ENCODE measurements at regions not wholly inside any gene's neighbourhood (a gene's known extent, or its start where the extent isn't known, plus 50 kb on each side); places are given as distances from the start of the nearest gene placed in this dataset.

DNA sequence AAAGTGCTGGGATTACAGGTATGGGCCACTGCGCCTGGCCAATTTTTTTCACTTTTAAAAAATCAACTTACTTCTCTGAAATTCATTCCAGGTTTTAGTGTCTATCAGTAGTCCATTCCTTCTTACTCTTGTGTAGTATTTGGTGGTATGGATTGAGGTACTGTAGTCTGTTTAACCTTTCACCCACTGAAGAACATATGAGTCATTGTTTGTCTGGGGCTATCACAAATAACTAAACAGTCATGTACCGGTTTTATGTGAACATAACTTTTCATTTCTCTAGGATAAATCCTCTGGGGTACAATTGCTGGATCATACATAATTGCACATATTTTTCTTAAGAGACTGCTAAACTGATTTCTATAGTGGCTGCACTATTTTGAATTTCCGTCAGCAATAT lies 1188.0 kb upstream of the CDH9 start:
- Mint-ChIP-seq H3K36me3 (ENCODE audit: low read depth) (no peaks in the 10 kb centered on the region), H3K4me1 (ENCODE audit: low read depth) (no peaks in the 10 kb centered on the region), H3K9me3 (peaks cover 13% of the 10 kb centered on the region), H3K4me3 (no peak overlapping the region), H3K27me3 (no peaks in the 10 kb centered on the region), H3K27ac (no peak overlapping the region)
- no peak for DNase-seq
- Histone ChIP-seq H3K27me3 (ENCODE audit: control insufficient read depth in 1 of 2, insufficient read depth in 2 of 2, low read length in 2 of 2) (no peaks in the 10 kb centered on the region), H3K9me3 (ENCODE audit: control insufficient read depth in 1 of 2, insufficient read depth in 1 of 2, low read length in 2 of 2) (peaks cover 0 to 4% of the 10 kb centered on the region in 2 experiments), H3K4me3 (ENCODE audit: low read length) (no peak overlapping the region), H3K36me3 (ENCODE audit: insufficient read depth, low read length) (no peaks in the 10 kb centered on the region), H3K4me1 (ENCODE audit: insufficient read depth, low read length) (no peaks in the 10 kb centered on the region), H3K27ac (ENCODE audit: low read depth in 1 of 2, low read length in 2 of 2) (no peak overlapping the region)
- CTCF ChIA-PET, result no interaction called here
- POLR2A ChIA-PET, result no interaction called here
- TF ChIP-seq, protein P1, sequence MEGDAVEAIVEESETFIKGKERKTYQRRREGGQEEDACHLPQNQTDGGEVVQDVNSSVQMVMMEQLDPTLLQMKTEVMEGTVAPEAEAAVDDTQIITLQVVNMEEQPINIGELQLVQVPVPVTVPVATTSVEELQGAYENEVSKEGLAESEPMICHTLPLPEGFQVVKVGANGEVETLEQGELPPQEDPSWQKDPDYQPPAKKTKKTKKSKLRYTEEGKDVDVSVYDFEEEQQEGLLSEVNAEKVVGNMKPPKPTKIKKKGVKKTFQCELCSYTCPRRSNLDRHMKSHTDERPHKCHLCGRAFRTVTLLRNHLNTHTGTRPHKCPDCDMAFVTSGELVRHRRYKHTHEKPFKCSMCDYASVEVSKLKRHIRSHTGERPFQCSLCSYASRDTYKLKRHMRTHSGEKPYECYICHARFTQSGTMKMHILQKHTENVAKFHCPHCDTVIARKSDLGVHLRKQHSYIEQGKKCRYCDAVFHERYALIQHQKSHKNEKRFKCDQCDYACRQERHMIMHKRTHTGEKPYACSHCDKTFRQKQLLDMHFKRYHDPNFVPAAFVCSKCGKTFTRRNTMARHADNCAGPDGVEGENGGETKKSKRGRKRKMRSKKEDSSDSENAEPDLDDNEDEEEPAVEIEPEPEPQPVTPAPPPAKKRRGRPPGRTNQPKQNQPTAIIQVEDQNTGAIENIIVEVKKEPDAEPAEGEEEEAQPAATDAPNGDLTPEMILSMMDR (IDR thresholded peaks at IDR 0.05), result no peak
- intact Hi-C loops (cut with DNase I, micrococcal nuclease), result no loop called here
- ATAC-seq (ENCODE audit: poor library complexity), result no peak

DNA sequence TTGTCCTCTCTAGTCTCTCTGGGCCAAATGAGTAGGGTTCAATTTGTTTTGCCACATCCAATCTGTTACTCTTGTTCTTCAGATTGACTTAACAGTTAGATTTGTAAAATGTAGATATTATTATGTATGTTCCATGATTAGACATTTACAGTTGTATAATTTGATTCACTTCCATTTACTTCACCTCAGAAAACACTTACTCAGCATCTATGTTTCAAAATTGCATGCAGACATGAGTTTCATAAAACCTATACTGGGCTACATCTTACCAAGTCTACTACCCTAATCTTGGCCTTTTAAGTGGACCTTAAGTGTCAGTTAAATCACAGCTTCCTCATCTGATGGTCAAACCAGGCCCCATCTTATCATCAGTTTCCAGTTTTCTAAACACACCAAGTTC lies 1181.2 kb upstream of the CDH9 start:
- Mint-ChIP-seq H3K27ac (no peak overlapping the region), H3K9me3 (peaks cover 8% of the 10 kb centered on the region), H3K27me3 (no peaks in the 10 kb centered on the region), H3K4me3 (no peak overlapping the region), H3K36me3 (ENCODE audit: low read depth) (no peaks in the 10 kb centered on the region), H3K4me1 (ENCODE audit: low read depth) (no peaks in the 10 kb centered on the region)
- TF ChIP-seq, protein P1 (IDR thresholded peaks at IDR 0.05), result no peak
- no peaks in the 10 kb centered on the region for H3K36me3 ChIP-seq (ENCODE audit: insufficient read depth, low read length)
- no peaks in the 10 kb centered on the region for H3K27me3 ChIP-seq (ENCODE audit: control insufficient read depth in 1 of 2, insufficient read depth in 2 of 2, low read length in 2 of 2)
- H3K4me3 ChIP-seq (ENCODE audit: low read length), result no peak overlapping the region
- intact Hi-C loops (cut with DNase I, micrococcal nuclease), result no loop called here
- POLR2A ChIA-PET, result no interaction called here
- H3K4me1 ChIP-seq (ENCODE audit: insufficient read depth, low read length), result no peaks in the 10 kb centered on the region
- CTCF ChIA-PET, result no interaction called here
- DNase-seq (no peak), ATAC-seq (ENCODE audit: poor library complexity) (no peak)
- H3K27ac ChIP-seq (ENCODE audit: low read depth in 1 of 2, low read length in 2 of 2), result no peak overlapping the region
- H3K9me3 ChIP-seq (ENCODE audit: control insufficient read depth in 1 of 2, insufficient read depth in 1 of 2, low read length in 2 of 2), result peaks cover 0 to 4% of the 10 kb centered on the region in 2 experiments

DNA sequence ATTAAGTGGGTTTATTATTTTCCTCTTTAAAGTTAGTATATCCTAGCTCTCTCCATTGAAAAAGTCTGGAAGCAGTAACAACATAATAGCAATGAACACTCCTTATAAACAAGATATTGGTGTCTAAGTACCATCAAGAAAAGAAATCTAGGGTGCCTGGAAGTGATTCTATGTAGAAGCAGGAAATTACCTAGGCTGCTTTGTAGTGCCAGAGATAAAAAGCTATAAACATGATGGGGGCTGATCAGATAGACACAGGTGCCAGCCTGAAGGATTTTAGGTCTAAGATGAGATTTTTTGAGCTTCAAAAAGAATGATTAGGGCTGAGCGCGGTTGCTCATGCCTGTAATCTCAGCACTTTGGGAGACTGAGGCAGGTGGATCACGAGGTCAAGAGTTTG lies 1179.3 kb upstream of the CDH9 start:
- Mint-ChIP-seq H3K36me3 (ENCODE audit: low read depth) (no peaks in the 10 kb centered on the region), H3K9me3 (peaks cover 11% of the 10 kb centered on the region), H3K4me1 (ENCODE audit: low read depth) (no peaks in the 10 kb centered on the region), H3K27ac (no peak overlapping the region), H3K4me3 (no peak overlapping the region), H3K27me3 (no peaks in the 10 kb centered on the region)
- Histone ChIP-seq H3K4me1 (ENCODE audit: insufficient read depth, low read length) (no peaks in the 10 kb centered on the region), H3K4me3 (ENCODE audit: low read length) (no peak overlapping the region), H3K9me3 (ENCODE audit: control insufficient read depth in 1 of 2, insufficient read depth in 1 of 2, low read length in 2 of 2) (peaks cover 0 to 9% of the 10 kb centered on the region in 2 experiments), H3K27ac (ENCODE audit: low read depth in 1 of 2, low read length in 2 of 2) (no peak overlapping the region), H3K27me3 (ENCODE audit: control insufficient read depth in 1 of 2, insufficient read depth in 2 of 2, low read length in 2 of 2) (no peaks in the 10 kb centered on the region), H3K36me3 (ENCODE audit: insufficient read depth, low read length) (no peaks in the 10 kb centered on the region)
- ATAC-seq (ENCODE audit: poor library complexity) (no peak), DNase-seq (no peak)
- TF ChIP-seq, protein P1 (IDR thresholded peaks at IDR 0.05), result no peak
- intact Hi-C loops (cut with DNase I, micrococcal nuclease), result no loop called here
- ChIA-PET POLR2A (no interaction called here), CTCF (no interaction called here)

Measured in CD4-positive, alpha-beta T cell (primary cell).